OCI-LY3 (cell line): ENCODE measurements at regions not wholly inside any gene's neighbourhood (a gene's known extent, or its start where the extent isn't known, plus 50 kb on each side); places are given as distances from the start of the nearest gene placed in this dataset.

Experiments
- H2AFZ ChIP-seq: fragments of 200-600, 300-600 bp; shearing (Covaris generic); 2 replicates; pipeline ENCODE4 v1.6.0; 2014; ENCODE audit warnings: antibody characterized with exemption, low read depth, low read length
- H3K27ac ChIP-seq: fragments of 200-600, 300-600 bp; sonication (generic); 2 replicates; pipeline ENCODE4 v1.5.1; 2014; ENCODE audit warnings: mild to moderate bottlenecking, low read length, moderate library complexity, mixed read lengths
- H3K27me3 ChIP-seq: fragments of 200-600, 300-600 bp; sonication (generic); 2 replicates; pipeline ENCODE4 v1.6.1; 2014; ENCODE audit warnings: low read depth, low read length, mixed read lengths
- H3K36me3 ChIP-seq: fragments of 200-600, 300-600 bp; sonication (generic); replicated peaks from 2 replicates; pipeline ENCODE3; 2014; ENCODE audit warnings: low read depth, low read length, mixed read lengths
- H3K4me1 ChIP-seq: fragments of 300-600, 200-600 bp; sonication (generic); 2 replicates; pipeline ENCODE4 v1.6.1; 2014; ENCODE audit warnings: low read length, mixed read lengths
- H3K4me2 ChIP-seq: fragments of 200-600, 300-600 bp; sonication (generic); 2 replicates; pipeline ENCODE4 v1.6.1; 2014; ENCODE audit warnings: low read length, mixed read lengths
- H3K4me3 ChIP-seq: fragments of 300-600, 200-600 bp; sonication (generic); 2 replicates; pipeline ENCODE4 v1.5.1; 2014; ENCODE audit warnings: antibody characterized with exemption, mild to moderate bottlenecking, low read length, moderate library complexity
- H3K79me2 ChIP-seq: fragments of 300-600, 200-600 bp; shearing (Covaris generic); 2 replicates; pipeline ENCODE4 v1.6.1; 2014; ENCODE audit warnings: mild to moderate bottlenecking, low read length, mixed read lengths
- H3K9ac ChIP-seq: fragments of 300-600, 200-600 bp; shearing (Covaris generic); 2 replicates; pipeline ENCODE4 v1.6.0; 2014; ENCODE audit warnings: mild to moderate bottlenecking, low read length, moderate library complexity
- H3K9me3 ChIP-seq: fragments of 200-600, 300-600 bp; shearing (Covaris generic); 2 replicates; pipeline ENCODE4 v1.6.1; 2014; ENCODE audit warnings: low read length, mixed read lengths; ENCODE audit not compliant: insufficient read depth
- H4K20me1 ChIP-seq: fragments of 200-600, 300-600 bp; sonication (generic); 2 replicates; pipeline ENCODE4 v1.6.1; 2016; ENCODE audit warnings: low read length, mixed read lengths; ENCODE audit not compliant: insufficient read depth
- CTCF ChIP-seq: fragments of 200-600, 300-600 bp; sonication (generic); IDR thresholded peaks from 2 replicates; pipeline ENCODE4 v1.5.1; 2014; ENCODE audit warnings: antibody characterized with exemption, low read length, low read depth
- EZH2phosphoT487 ChIP-seq: fragments of 200-600 bp; shearing (Covaris generic); IDR thresholded peaks from 2 replicates; pipeline ENCODE4 v1.6.1; 2018; ENCODE audit warnings: antibody characterized with exemption, mixed run types, low read depth

- Histone ChIP-seq H4K20me1 (no peaks in the 10 kb centered on the region), H3K4me2 (no peak overlapping the region)
- TF ChIP-seq CTCF (no peak), EZH2phosphoT487 (no peak)
Measured at GRCh38 chr14:101709962-101710931, 51.3 kb upstream of the PPP2R5C start.

GRCh38 chr14:101711041-101711856 is 50.3 kb upstream of the PPP2R5C start:
- H3K4me3 ChIP-seq = no peak overlapping the region
- H3K4me2 ChIP-seq = no peak overlapping the region
- TF ChIP-seq EZH2phosphoT487 (no peak), CTCF (no peak)

More at GRCh38 chr14:101709962-101710931, 51.3 kb upstream of the PPP2R5C start:
- H3K79me2 ChIP-seq = no peaks in the 10 kb centered on the region
- H3K36me3 ChIP-seq = no peaks in the 10 kb centered on the region
- H3K9ac ChIP-seq = no peak overlapping the region
- H2AFZ ChIP-seq = no peak overlapping the region
- H3K27ac ChIP-seq = no peak overlapping the region
- peaks cover 6% of the 10 kb centered on the region; the same call in 1 of the 2 replicates for H3K4me1 ChIP-seq
- no peak overlapping the region for H3K4me3 ChIP-seq
- no peaks in the 10 kb centered on the region for H3K27me3 ChIP-seq
- H3K9me3 ChIP-seq = no peaks in the 10 kb centered on the region

More at GRCh38 chr14:101711041-101711856, 50.3 kb upstream of the PPP2R5C start:
- Histone ChIP-seq H3K79me2 (no peaks in the 10 kb centered on the region), H3K9me3 (no peaks in the 10 kb centered on the region), H3K27ac (no peak overlapping the region), H3K27me3 (no peaks in the 10 kb centered on the region), H3K36me3 (no peaks in the 10 kb centered on the region), H2AFZ (no peak overlapping the region), H3K4me1 (peaks cover 6% of the 10 kb centered on the region; the same call in 1 of the 2 replicates), H3K9ac (no peak overlapping the region), H4K20me1 (no peaks in the 10 kb centered on the region)
